GM12875 (cell line): ENCODE measurements at regions not wholly inside any gene's neighbourhood (a gene's known extent, or its start where the extent isn't known, plus 50 kb on each side); places are given as distances from the start of the nearest gene placed in this dataset.
A peak's percentile ranks its signal among the peaks of the same experiment; 100 is the strongest.

Experiments used
- H3K4me3 ChIP-seq: one replicate; pipeline ENCODE4 v1.5.1; 2011; ENCODE audit warnings: low read depth, low read length, control low read depth
- CTCF ChIP-seq: IDR thresholded peaks from 2 replicates; pipeline ENCODE4 v1.5.1; 2011; ENCODE audit warnings: low read depth, mild to moderate bottlenecking, control low read depth, inconsistent platforms, low read length, moderate library complexity, borderline replicate concordance; ENCODE audit not compliant: insufficient read depth

DNA sequence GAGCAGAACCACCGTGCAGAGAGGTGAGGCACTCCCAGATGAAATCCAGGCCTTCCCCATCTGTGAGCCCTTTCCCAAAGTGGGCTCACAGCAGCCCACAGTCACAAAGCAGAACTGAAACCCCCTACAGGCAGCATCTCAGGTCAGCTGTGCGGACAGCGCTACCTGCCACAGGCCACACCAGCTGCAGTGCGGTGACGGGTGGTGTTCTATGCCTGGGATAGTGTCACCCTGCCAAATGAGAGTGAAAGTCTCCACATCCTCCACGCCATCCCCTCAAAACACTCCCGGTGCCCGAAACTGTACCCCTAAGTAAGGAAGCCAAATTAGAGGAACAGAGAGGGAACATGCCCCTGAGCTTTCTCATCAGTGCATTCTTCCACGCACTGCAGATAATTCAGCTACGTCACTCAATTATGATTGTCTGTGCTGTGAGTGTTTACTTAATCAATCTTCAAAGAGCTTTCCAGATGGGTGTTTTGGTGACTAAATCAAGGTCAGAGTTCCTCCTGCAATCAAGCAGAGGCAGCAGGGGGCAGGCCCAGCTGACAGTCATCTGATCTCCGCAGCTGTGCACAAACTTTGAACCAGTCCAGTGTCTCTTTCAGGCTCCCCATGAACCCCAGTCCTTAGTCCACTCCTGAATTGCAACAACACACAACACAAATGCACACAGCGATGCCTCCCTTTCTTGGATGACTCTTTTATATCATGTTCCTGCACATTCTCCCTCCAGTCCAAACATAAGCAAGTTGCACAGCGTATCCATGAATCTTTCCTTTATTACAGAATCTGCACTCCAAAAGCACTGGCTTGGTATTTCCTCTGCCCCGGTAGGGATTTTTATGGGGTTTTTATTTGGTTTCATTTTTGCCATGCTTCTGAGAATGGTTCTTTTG lies 150.0 kb downstream of the TOMM20 start:
- peak; percentile 6; the same call in 1 of the 2 replicates for TF ChIP-seq CTCF
- H3K4me3 ChIP-seq: no peak overlapping the region

- TF ChIP-seq CTCF: no peak
- H3K4me3 ChIP-seq: no peak overlapping the region
Observed at GRCh38 chr1:234977875-234978396, 150.7 kb downstream of the TOMM20 start.

DNA sequence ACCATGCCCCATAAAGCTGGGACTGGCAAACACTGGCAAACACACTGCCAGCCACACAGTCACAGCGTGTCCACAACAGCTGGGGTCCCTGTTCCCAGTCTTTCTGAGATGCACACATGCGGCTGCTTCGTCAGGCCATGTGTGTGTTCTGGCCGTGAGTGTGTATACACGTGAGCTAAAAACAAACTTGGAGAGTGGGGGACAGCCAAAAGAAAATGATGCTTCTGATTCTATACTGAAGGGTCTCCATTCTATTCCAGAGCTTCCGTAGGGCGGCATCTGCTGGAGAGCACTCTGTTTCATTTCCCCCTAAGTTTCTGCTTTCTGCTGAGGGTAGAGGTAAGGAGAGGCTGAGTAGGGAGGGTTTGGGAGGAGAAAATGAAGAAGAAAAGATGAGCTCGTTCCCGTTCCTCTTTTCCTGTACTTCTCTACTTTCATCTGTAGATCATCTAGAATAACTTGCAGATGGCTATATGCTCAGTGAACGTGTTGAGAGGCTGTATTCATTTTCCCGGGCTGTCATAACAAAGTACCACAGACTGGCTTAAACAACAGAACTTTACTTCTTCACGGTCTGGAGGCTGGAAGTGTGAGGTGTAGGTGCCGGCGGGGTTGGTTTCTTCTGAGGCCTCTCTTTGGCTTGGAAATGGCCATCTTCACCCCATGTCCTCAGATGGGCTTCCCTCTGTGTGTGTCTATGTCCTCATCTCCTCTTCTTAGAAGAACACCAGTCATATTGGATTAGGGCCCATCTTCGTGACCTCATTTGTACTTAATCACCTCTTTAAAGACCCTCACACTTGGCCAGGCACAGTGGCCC lies 151.6 kb downstream of the TOMM20 start:
- no peak for TF ChIP-seq CTCF
- no peak overlapping the region for H3K4me3 ChIP-seq

GRCh38 chr1:234975941-234976860 lies 152.4 kb downstream of the TOMM20 start:
- no peak for TF ChIP-seq CTCF
- no peak overlapping the region for H3K4me3 ChIP-seq

DNA sequence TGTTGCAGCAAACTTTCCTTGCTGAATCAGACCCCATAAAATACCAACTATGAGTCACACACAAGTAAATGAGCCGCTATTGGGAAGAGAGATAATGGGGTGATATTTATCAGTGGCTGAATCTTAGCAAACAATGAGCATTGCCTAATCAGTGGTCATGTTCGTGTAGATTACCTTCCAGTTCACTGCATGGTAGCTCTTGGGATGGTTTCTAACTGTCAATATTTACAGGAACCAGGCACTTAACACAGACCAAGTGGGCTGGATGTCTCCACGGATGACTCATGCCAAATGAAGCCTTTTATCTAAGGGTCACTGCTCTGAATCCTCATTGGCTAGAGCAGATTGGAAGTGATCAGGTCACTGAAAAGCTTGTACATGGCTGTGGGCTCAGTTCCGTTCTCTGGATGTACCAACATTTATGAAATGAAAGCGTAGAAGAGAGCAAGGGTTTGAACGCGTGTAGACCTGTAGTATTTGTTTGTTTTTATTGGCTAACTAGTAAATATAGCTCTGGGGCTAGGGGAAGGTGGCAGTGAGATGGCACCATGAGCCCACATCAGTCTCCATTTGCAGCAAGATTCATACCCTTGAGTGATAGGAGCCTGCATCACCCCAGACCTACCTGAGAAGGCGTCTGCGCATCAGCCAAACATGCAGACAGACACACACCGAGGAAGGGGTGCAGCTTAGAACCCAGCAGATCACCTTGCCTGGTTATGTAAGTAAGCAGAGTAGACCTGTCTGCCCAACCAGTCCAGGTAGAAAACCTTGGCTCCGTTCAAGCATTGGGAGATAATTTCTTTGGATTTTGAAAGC lies 153.3 kb downstream of the TOMM20 start:
- H3K4me3 ChIP-seq: no peak overlapping the region
- no peak for TF ChIP-seq CTCF
